ENCODE measurements at regions not wholly inside any gene's neighbourhood (a gene's known extent, or its start where the extent isn't known, plus 50 kb on each side); places are given as distances from the start of the nearest gene placed in this dataset.

DNA sequence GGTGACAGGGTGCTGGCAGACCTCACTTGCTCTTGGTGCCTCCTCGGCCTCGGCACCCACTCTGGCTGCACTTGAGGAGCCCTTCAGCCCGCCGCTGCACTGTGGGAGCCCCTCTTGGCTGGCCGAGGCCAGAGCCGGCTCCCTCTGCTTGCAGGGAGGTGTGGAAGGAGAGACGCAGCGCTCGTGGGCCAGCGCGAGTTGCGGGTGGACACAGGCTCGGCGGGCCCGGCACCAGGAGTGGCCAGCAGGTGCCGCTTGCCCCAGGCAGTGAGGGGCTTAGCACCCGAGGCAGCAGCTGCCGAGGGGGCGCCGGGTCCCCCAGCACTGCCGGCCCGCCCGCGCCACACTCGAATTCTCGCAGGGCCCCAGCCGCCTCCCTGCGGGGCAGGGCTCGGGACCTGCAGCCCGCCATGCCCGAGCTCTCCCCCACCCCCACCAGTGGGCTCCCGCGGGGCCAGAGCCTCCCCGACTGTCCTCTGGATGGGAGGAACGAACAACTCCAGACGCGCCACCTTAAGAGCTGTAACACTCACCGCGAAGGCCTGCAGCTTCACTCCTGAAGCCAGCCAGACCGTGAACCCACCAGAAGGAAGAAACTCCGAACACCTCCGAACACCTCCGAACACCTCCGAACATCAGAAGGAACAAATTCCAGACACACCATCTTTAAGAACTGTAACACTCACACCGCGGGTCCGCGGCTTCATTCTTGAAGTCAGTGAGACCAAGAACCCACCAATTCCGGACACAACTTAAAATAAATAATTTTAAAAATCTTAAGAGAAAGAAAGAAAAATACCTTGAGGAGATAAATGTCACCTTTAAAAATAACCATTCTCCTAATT lies 311.1 kb upstream of the SLC7A11 start:
- TF ChIP-seq, protein P1, sequence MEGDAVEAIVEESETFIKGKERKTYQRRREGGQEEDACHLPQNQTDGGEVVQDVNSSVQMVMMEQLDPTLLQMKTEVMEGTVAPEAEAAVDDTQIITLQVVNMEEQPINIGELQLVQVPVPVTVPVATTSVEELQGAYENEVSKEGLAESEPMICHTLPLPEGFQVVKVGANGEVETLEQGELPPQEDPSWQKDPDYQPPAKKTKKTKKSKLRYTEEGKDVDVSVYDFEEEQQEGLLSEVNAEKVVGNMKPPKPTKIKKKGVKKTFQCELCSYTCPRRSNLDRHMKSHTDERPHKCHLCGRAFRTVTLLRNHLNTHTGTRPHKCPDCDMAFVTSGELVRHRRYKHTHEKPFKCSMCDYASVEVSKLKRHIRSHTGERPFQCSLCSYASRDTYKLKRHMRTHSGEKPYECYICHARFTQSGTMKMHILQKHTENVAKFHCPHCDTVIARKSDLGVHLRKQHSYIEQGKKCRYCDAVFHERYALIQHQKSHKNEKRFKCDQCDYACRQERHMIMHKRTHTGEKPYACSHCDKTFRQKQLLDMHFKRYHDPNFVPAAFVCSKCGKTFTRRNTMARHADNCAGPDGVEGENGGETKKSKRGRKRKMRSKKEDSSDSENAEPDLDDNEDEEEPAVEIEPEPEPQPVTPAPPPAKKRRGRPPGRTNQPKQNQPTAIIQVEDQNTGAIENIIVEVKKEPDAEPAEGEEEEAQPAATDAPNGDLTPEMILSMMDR (IDR thresholded peaks at IDR 0.05): no peak

GRCh38 chr4:138542191-138542776 lies 300.1 kb upstream of the SLC7A11 start:
- TF ChIP-seq, protein P1 (IDR thresholded peaks at IDR 0.05): no peak
- H3K9me3 ChIP-seq: no peaks in the 10 kb centered on the region
- H3K4me1 ChIP-seq (ENCODE audit: control insufficient read depth in 1 of 2, insufficient read depth in 1 of 2, low read depth in 1 of 2, low read length in 1 of 2): no peaks in the 10 kb centered on the region
- no peak overlapping the region for H3K27ac ChIP-seq
- H3K36me3 ChIP-seq: no peaks in the 10 kb centered on the region
- peaks cover 20% of the 10 kb centered on the region for H3K27me3 ChIP-seq
- no peak overlapping the region for H3K4me3 ChIP-seq (ENCODE audit: low read depth in 1 of 2, low read length in 1 of 2)

More for the DNA sequence above, 311.1 kb upstream of the SLC7A11 start:
- Histone ChIP-seq H3K36me3 (no peaks in the 10 kb centered on the region), H3K27me3 (no peaks in the 10 kb centered on the region), H3K4me3 (ENCODE audit: low read depth in 1 of 2, low read length in 1 of 2) (no peak overlapping the region), H3K9me3 (no peaks in the 10 kb centered on the region), H3K27ac (no peak overlapping the region), H3K4me1 (ENCODE audit: control insufficient read depth in 1 of 2, insufficient read depth in 1 of 2, low read depth in 1 of 2, low read length in 1 of 2) (no peaks in the 10 kb centered on the region)

- TF ChIP-seq, protein P1 (IDR thresholded peaks at IDR 0.05): no peak
- Histone ChIP-seq H3K36me3 (no peaks in the 10 kb centered on the region), H3K9me3 (no peaks in the 10 kb centered on the region), H3K27ac (no peak overlapping the region), H3K4me1 (ENCODE audit: control insufficient read depth in 1 of 2, insufficient read depth in 1 of 2, low read depth in 1 of 2, low read length in 1 of 2) (no peaks in the 10 kb centered on the region), H3K27me3 (peaks cover 20% of the 10 kb centered on the region), H3K4me3 (ENCODE audit: low read depth in 1 of 2, low read length in 1 of 2) (no peak overlapping the region)
These were observed 298.1 kb upstream of the SLC7A11 start for GRCh38 chr4:138540056-138540800.

GRCh38 chr4:138538743-138539142 lies 296.6 kb upstream of the SLC7A11 start:
- Histone ChIP-seq H3K9me3 (no peaks in the 10 kb centered on the region), H3K4me3 (ENCODE audit: low read depth in 1 of 2, low read length in 1 of 2) (no peak overlapping the region), H3K27ac (no peak overlapping the region), H3K27me3 (peaks cover 20% of the 10 kb centered on the region), H3K4me1 (ENCODE audit: control insufficient read depth in 1 of 2, insufficient read depth in 1 of 2, low read depth in 1 of 2, low read length in 1 of 2) (no peaks in the 10 kb centered on the region), H3K36me3 (no peaks in the 10 kb centered on the region)
- TF ChIP-seq, protein P1 (IDR thresholded peaks at IDR 0.05): no peak

DNA sequence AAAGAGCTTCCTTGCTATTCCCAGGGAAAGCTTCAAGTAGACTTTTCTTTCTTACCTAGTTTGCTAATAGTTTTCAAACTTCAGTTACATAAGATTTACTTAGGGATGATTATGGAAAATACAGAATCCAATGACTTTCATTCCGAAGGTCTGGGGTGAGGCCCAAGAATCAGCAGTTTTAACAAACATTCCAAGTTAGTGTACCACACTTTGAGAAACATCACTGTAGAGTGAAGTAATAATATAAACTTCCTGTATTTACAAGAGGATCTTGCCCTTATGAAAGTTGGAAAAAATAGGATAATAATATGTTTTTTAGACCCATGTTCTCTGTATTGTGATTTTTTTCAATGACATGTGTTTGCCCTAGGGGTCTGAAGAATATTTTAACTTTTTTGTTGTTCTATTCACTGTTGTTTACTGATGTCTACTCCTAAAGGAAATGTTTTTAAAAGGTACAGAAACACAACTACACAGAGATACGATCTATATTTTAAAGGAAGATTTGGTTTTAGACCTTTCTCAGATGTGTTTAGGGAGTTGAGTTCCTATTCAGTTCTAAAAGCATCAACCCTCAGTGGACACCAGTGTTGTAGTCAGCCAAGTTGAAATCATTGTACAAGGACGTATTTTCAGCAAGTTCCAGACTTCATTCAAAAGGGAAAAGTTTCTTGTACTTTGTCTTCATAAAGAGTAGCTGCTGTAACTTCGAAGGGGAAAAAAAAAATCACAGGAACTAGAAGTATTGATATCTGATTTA lies 295.8 kb upstream of the SLC7A11 start:
- no peak overlapping the region for H3K27ac ChIP-seq
- TF ChIP-seq, protein P1 (IDR thresholded peaks at IDR 0.05): no peak
- H3K27me3 ChIP-seq: peaks cover 20% of the 10 kb centered on the region
- no peak overlapping the region for H3K4me3 ChIP-seq (ENCODE audit: low read depth in 1 of 2, low read length in 1 of 2)
- no peaks in the 10 kb centered on the region for H3K36me3 ChIP-seq
- H3K9me3 ChIP-seq: no peaks in the 10 kb centered on the region
- no peaks in the 10 kb centered on the region for H3K4me1 ChIP-seq (ENCODE audit: control insufficient read depth in 1 of 2, insufficient read depth in 1 of 2, low read depth in 1 of 2, low read length in 1 of 2)
